ENCODE measurements at regions not wholly inside any gene's neighbourhood (a gene's known extent, or its start where the extent isn't known, plus 50 kb on each side); places are given as distances from the start of the nearest gene placed in this dataset.
"Not testable (repeated sequence)": the region's sequence is repeated elsewhere in the genome, so short reads cannot be mapped to it uniquely, and the experiment has no call there.

- no peak overlapping the region for H3K9ac ChIP-seq (ENCODE audit: low read length)
- peak; percentile 53 for DNase-seq
- peak; percentile 76 for TF ChIP-seq CTCF (IDR thresholded peaks at IDR 0.05)
- TF ChIP-seq EZH2 (IDR thresholded peaks at IDR 0.05; ENCODE audit: borderline replicate concordance, insufficient read depth, low read depth, low read length, poor library complexity, severe bottlenecking): no peak
- H3K9me3 Mint-ChIP-seq (ENCODE audit: insufficient read depth): no peaks in the 10 kb centered on the region
- no peak overlapping the region for H3K27ac Mint-ChIP-seq
- 69% methylated on average over 6 of the region's 9 CpGs for WGBS (ENCODE audit: insufficient coverage)
- no peak overlapping the region for H3K4me3 Mint-ChIP-seq
- peaks cover 71% of the 10 kb centered on the region for H3K27me3 Mint-ChIP-seq
- H3K27ac ChIP-seq (ENCODE audit: low read length in 2 of 2): no peak overlapping the region
- no peak overlapping the region for H3K4me3 ChIP-seq (ENCODE audit: control extremely low read depth in 1 of 5, extremely low read depth in 1 of 5, insufficient read depth in 1 of 5, low read depth in 2 of 5, low read length in 4 of 5)
- ChIA-PET POLR2A (no interaction called here), CTCF (interaction anchor here (0.6 to 2.4 kb wide), 8 partner anchors 10 to 905 kb away, joined by 3 to 12 read pairs (median 3); partner anchors contain the start of gene ZSCAN26)
- H3K4me1 Mint-ChIP-seq: no peaks in the 10 kb centered on the region
- H3K27me3 ChIP-seq (replicated peaks in 1 of 4; ENCODE audit: control extremely low read depth in 1 of 4, control insufficient read depth in 3 of 4, insufficient read depth in 4 of 4, low read length in 3 of 4): peaks cover 0 to 40% (median 31%) of the 10 kb centered on the region in 4 experiments
- no peaks in the 10 kb centered on the region for H4K20me1 ChIP-seq (ENCODE audit: control insufficient read depth, insufficient read depth, low read length, poor library complexity, severe bottlenecking)
- intact Hi-C loops (cut with micrococcal nuclease): no loop called here
- no peaks in the 10 kb centered on the region for H3K9me3 ChIP-seq (ENCODE audit: control extremely low read depth in 1 of 3, control insufficient read depth in 2 of 3, insufficient read depth in 1 of 3, low read length in 2 of 3)
- peak; percentile 54 for ATAC-seq (ENCODE audit: low read depth)
- H3K4me1 ChIP-seq (ENCODE audit: control insufficient read depth in 2 of 2, insufficient read depth in 2 of 2, low read length in 2 of 2): no peaks in the 10 kb centered on the region
- no peak overlapping the region for H3K4me2 ChIP-seq (replicated peaks; ENCODE audit: low read depth, low read length, poor library complexity, severe bottlenecking)
- H2AFZ ChIP-seq (ENCODE audit: insufficient read depth, low read depth, low read length, poor library complexity, severe bottlenecking): no peak overlapping the region
- no peaks in the 10 kb centered on the region for H3K36me3 ChIP-seq (replicated peaks in 1 of 2; ENCODE audit: control extremely low read depth in 1 of 2, control insufficient read depth in 1 of 2, extremely low read depth in 1 of 2, insufficient read depth in 2 of 2, low read length in 1 of 2)
- no peaks in the 10 kb centered on the region for H3K79me2 ChIP-seq (ENCODE audit: control insufficient read depth, insufficient read depth, low read length)
These were observed 158.4 kb downstream of the GPX5 start for GRCh38 chr6:28683945-28684538.

- H3K4me2 ChIP-seq (replicated peaks; ENCODE audit: low read depth, low read length, poor library complexity, severe bottlenecking): not testable (repeated sequence)
These were observed 160.3 kb downstream of the GPX5 start for GRCh38 chr6:28685960-28686359.

More at GRCh38 chr6:28685960-28686359, 160.3 kb downstream of the GPX5 start:
- intact Hi-C loops (cut with micrococcal nuclease): loop anchor here (1.0 kb wide), 3 partner anchors 151 to 903 kb away; no protein-coding TSS in a partner anchor
- H3K36me3 ChIP-seq (replicated peaks in 1 of 2; ENCODE audit: control extremely low read depth in 1 of 2, control insufficient read depth in 1 of 2, extremely low read depth in 1 of 2, insufficient read depth in 2 of 2, low read length in 1 of 2); H3K27ac ChIP-seq (ENCODE audit: low read length in 2 of 2); H2AFZ ChIP-seq (ENCODE audit: insufficient read depth, low read depth, low read length, poor library complexity, severe bottlenecking); H3K4me3 ChIP-seq (ENCODE audit: control extremely low read depth in 1 of 5, extremely low read depth in 1 of 5, insufficient read depth in 1 of 5, low read depth in 2 of 5, low read length in 4 of 5); H3K4me1 Mint-ChIP-seq; H4K20me1 ChIP-seq (ENCODE audit: control insufficient read depth, insufficient read depth, low read length, poor library complexity, severe bottlenecking); H3K9me3 Mint-ChIP-seq (ENCODE audit: insufficient read depth); H3K4me1 ChIP-seq (ENCODE audit: control insufficient read depth in 2 of 2, insufficient read depth in 2 of 2, low read length in 2 of 2); H3K9me3 ChIP-seq (ENCODE audit: control extremely low read depth in 1 of 3, control insufficient read depth in 2 of 3, insufficient read depth in 1 of 3, low read length in 2 of 3); H3K4me3 Mint-ChIP-seq; ATAC-seq (ENCODE audit: low read depth); POLR2A ChIA-PET; H3K27ac Mint-ChIP-seq; H3K9ac ChIP-seq (ENCODE audit: low read length); H3K79me2 ChIP-seq (ENCODE audit: control insufficient read depth, insufficient read depth, low read length); DNase-seq: not testable (repeated sequence)
- CTCF ChIA-PET: interaction anchor here (1.1 to 1.8 kb wide), 2 partner anchors 8 to 236 kb away, joined by 3 to 5 read pairs; no protein-coding TSS in a partner anchor
- WGBS (ENCODE audit: insufficient coverage): no CpG with 5 or more reads among the region's 3 CpGs
- H3K27me3 ChIP-seq (replicated peaks in 1 of 4; ENCODE audit: control extremely low read depth in 1 of 4, control insufficient read depth in 3 of 4, insufficient read depth in 4 of 4, low read length in 3 of 4): peaks cover 0 to 40% (median 30%) of the 10 kb centered on the region in 4 experiments
- peaks cover 69% of the 10 kb centered on the region for H3K27me3 Mint-ChIP-seq

Measured in B cell (primary cell).